ENCODE measurements at regions not wholly inside any gene's neighbourhood (a gene's known extent, or its start where the extent isn't known, plus 50 kb on each side); places are given as distances from the start of the nearest gene placed in this dataset.

DNA sequence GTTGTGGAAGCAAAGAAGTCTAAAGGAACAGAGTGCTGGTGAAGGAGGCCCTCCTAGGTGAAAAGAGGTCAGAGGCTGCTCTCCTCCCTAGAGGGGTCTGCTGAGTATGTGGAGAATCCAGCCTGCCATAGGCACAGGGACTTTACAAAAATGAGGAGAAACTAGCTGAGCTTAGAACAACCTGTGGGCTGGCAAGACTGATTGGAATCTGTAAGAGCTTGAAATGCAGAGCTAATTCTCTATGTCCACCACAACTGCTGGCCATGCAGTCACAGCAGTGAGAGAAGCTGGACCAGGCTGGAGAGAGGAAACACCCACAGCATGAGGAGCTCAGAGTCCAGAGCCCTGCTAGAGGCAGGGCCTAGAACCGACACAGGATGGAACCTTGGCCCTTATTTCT, 251.0 kb upstream of the MGAT5 start:
- TF ChIP-seq, protein P1, sequence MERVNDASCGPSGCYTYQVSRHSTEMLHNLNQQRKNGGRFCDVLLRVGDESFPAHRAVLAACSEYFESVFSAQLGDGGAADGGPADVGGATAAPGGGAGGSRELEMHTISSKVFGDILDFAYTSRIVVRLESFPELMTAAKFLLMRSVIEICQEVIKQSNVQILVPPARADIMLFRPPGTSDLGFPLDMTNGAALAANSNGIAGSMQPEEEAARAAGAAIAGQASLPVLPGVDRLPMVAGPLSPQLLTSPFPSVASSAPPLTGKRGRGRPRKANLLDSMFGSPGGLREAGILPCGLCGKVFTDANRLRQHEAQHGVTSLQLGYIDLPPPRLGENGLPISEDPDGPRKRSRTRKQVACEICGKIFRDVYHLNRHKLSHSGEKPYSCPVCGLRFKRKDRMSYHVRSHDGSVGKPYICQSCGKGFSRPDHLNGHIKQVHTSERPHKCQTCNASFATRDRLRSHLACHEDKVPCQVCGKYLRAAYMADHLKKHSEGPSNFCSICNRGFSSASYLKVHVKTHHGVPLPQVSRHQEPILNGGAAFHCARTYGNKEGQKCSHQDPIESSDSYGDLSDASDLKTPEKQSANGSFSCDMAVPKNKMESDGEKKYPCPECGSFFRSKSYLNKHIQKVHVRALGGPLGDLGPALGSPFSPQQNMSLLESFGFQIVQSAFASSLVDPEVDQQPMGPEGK (CRISPR knock-in tag; IDR thresholded peaks at IDR 0.05; ENCODE audit: borderline replicate concordance), result no peak
- TF ChIP-seq PPARA (CRISPR knock-in tag; IDR thresholded peaks at IDR 0.05; ENCODE audit: borderline replicate concordance) (no peak), ZNF565 (CRISPR knock-in tag; conservative IDR thresholded peaks at IDR 0.05; ENCODE audit: low read depth) (no peak), ZFP30 (CRISPR knock-in tag; IDR thresholded peaks at IDR 0.05) (no peak), ISL1 (CRISPR knock-in tag; IDR thresholded peaks at IDR 0.05) (no peak), CSDC2 (CRISPR knock-in tag; IDR thresholded peaks at IDR 0.05) (no peak), BACH2 (CRISPR knock-in tag; IDR thresholded peaks at IDR 0.05; ENCODE audit: borderline replicate concordance) (no peak), ZNF70 (CRISPR knock-in tag; IDR thresholded peaks at IDR 0.05) (no peak), TCF4 (CRISPR knock-in tag; IDR thresholded peaks at IDR 0.05; ENCODE audit: borderline replicate concordance) (no peak), ZC3H10 (CRISPR knock-in tag; IDR thresholded peaks at IDR 0.05) (no peak), RARB (CRISPR knock-in tag; IDR thresholded peaks at IDR 0.05) (no peak), GLIS3 (CRISPR knock-in tag; IDR thresholded peaks at IDR 0.05) (no peak)
- TF ChIP-seq, protein P2, sequence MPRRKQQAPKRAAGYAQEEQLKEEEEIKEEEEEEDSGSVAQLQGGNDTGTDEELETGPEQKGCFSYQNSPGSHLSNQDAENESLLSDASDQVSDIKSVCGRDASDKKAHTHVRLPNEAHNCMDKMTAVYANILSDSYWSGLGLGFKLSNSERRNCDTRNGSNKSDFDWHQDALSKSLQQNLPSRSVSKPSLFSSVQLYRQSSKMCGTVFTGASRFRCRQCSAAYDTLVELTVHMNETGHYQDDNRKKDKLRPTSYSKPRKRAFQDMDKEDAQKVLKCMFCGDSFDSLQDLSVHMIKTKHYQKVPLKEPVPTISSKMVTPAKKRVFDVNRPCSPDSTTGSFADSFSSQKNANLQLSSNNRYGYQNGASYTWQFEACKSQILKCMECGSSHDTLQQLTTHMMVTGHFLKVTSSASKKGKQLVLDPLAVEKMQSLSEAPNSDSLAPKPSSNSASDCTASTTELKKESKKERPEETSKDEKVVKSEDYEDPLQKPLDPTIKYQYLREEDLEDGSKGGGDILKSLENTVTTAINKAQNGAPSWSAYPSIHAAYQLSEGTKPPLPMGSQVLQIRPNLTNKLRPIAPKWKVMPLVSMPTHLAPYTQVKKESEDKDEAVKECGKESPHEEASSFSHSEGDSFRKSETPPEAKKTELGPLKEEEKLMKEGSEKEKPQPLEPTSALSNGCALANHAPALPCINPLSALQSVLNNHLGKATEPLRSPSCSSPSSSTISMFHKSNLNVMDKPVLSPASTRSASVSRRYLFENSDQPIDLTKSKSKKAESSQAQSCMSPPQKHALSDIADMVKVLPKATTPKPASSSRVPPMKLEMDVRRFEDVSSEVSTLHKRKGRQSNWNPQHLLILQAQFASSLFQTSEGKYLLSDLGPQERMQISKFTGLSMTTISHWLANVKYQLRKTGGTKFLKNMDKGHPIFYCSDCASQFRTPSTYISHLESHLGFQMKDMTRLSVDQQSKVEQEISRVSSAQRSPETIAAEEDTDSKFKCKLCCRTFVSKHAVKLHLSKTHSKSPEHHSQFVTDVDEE (CRISPR knock-in tag; IDR thresholded peaks at IDR 0.05), result no peak
- ATAC-seq, result no peak

DNA sequence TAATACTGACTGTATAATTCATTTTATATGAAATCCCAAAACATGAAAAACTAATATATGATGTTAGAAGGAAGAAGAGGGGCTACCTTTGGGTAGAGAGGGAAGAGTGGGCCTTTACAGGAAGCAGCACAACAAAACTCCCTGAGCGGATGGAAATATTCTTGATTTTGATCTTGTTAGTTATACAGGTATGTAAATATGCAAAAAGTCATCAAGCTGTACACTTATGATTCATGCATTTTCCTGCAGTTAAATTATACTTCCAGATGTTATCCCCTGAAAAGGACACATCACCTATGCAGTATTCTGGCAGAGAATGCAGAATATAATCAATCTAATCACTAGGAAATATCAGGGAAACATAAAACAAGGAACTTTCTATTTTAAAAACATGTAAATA, 249.4 kb upstream of the MGAT5 start:
- no peak for ATAC-seq
- TF ChIP-seq SNAI2 (CRISPR knock-in tag; IDR thresholded peaks at IDR 0.05) (no peak), BACH2 (CRISPR knock-in tag; IDR thresholded peaks at IDR 0.05; ENCODE audit: borderline replicate concordance) (no peak), RARB (CRISPR knock-in tag; IDR thresholded peaks at IDR 0.05) (no peak), TOX (CRISPR knock-in tag; IDR thresholded peaks at IDR 0.05; ENCODE audit: borderline replicate concordance) (no peak), ZNF70 (CRISPR knock-in tag; IDR thresholded peaks at IDR 0.05) (no peak), ISL1 (CRISPR knock-in tag; IDR thresholded peaks at IDR 0.05) (no peak), PPARA (CRISPR knock-in tag; IDR thresholded peaks at IDR 0.05; ENCODE audit: borderline replicate concordance) (no peak), CSDC2 (CRISPR knock-in tag; IDR thresholded peaks at IDR 0.05) (no peak), GLIS3 (CRISPR knock-in tag; IDR thresholded peaks at IDR 0.05) (no peak), ZFP30 (CRISPR knock-in tag; IDR thresholded peaks at IDR 0.05) (no peak), OSR1 (CRISPR knock-in tag; IDR thresholded peaks at IDR 0.05) (no peak), TCF4 (CRISPR knock-in tag; IDR thresholded peaks at IDR 0.05; ENCODE audit: borderline replicate concordance) (no peak)
- TF ChIP-seq, protein P1 (CRISPR knock-in tag; IDR thresholded peaks at IDR 0.05; ENCODE audit: borderline replicate concordance), result no peak
- TF ChIP-seq, protein P3, sequence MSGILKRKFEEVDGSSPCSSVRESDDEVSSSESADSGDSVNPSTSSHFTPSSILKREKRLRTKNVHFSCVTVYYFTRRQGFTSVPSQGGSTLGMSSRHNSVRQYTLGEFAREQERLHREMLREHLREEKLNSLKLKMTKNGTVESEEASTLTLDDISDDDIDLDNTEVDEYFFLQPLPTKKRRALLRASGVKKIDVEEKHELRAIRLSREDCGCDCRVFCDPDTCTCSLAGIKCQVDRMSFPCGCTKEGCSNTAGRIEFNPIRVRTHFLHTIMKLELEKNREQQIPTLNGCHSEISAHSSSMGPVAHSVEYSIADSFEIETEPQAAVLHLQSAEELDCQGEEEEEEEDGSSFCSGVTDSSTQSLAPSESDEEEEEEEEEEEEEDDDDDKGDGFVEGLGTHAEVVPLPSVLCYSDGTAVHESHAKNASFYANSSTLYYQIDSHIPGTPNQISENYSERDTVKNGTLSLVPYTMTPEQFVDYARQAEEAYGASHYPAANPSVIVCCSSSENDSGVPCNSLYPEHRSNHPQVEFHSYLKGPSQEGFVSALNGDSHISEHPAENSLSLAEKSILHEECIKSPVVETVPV (CRISPR knock-in tag; IDR thresholded peaks at IDR 0.05), result no peak
- TF ChIP-seq, protein P2 (CRISPR knock-in tag; IDR thresholded peaks at IDR 0.05), result no peak
- TF ChIP-seq, protein P4, sequence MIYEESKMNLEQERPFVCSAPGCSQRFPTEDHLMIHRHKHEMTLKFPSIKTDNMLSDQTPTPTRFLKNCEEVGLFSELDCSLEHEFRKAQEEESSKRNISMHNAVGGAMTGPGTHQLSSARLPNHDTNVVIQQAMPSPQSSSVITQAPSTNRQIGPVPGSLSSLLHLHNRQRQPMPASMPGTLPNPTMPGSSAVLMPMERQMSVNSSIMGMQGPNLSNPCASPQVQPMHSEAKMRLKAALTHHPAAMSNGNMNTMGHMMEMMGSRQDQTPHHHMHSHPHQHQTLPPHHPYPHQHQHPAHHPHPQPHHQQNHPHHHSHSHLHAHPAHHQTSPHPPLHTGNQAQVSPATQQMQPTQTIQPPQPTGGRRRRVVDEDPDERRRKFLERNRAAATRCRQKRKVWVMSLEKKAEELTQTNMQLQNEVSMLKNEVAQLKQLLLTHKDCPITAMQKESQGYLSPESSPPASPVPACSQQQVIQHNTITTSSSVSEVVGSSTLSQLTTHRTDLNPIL (CRISPR knock-in tag; IDR thresholded peaks at IDR 0.05; ENCODE audit: low read depth), result no peak
- TF ChIP-seq, protein P5, sequence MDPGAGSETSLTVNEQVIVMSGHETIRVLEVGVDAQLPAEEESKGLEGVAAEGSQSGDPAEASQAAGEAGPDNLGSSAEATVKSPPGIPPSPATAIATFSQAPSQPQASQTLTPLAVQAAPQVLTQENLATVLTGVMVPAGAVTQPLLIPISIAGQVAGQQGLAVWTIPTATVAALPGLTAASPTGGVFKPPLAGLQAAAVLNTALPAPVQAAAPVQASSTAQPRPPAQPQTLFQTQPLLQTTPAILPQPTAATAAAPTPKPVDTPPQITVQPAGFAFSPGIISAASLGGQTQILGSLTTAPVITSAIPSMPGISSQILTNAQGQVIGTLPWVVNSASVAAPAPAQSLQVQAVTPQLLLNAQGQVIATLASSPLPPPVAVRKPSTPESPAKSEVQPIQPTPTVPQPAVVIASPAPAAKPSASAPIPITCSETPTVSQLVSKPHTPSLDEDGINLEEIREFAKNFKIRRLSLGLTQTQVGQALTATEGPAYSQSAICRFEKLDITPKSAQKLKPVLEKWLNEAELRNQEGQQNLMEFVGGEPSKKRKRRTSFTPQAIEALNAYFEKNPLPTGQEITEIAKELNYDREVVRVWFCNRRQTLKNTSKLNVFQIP (CRISPR knock-in tag; IDR thresholded peaks at IDR 0.05; ENCODE audit: borderline replicate concordance, low read depth), result no peak

Measured in SK-N-SH treated with all-trans-retinoic acid at 6 μM for 48 hours (cell line).